SK-N-MC (cell line): ENCODE measurements at regions not wholly inside any gene's neighbourhood (a gene's known extent, or its start where the extent isn't known, plus 50 kb on each side); places are given as distances from the start of the nearest gene placed in this dataset.

Source experiments
- EZH2 ChIP-seq: fragments of 200-600 bp; sonication (generic); IDR thresholded peaks from one replicate; pipeline ENCODE4 v1.6.1; 2017; ENCODE audit warnings: antibody characterized with exemption
- FOXP2 ChIP-seq: optimal IDR thresholded peaks from 2 replicates; pipeline ENCODE3; 2011; ENCODE audit warnings: mild to moderate bottlenecking, moderate library complexity; ENCODE audit not compliant: insufficient read depth; ENCODE audit errors: extremely low read length, control extremely low read depth
- POLR2AphosphoS5 ChIP-seq: IDR thresholded peaks from 2 replicates; pipeline ENCODE4 v1.6.1; 2012; ENCODE audit warnings: mild to moderate bottlenecking, low read depth, low read length, borderline replicate concordance

GRCh38 chr5:91770400-91770799, 387.3 kb upstream of the ARRDC3 start:
- TF ChIP-seq EZH2 (no peak), FOXP2 (no peak), POLR2AphosphoS5 (no peak)
